IMR-90 (cell line): ENCODE measurements at regions not wholly inside any gene's neighbourhood (a gene's known extent, or its start where the extent isn't known, plus 50 kb on each side); places are given as distances from the start of the nearest gene placed in this dataset.

Source experiments
- ATAC-seq: fragments of 200-7000 bp; cut with Tn5 transposase; 2 replicates; pipeline ENCODE4 v1.9.1; 2020; ENCODE audit warnings: low read depth, mild to moderate bottlenecking, moderate library complexity
- BruUV-seq: library from RNA; stranded (reverse); fragments of 400-500 nt; replicated peaks from 2 replicates; lab custom pipeline; 2021; lab: Mats Ljungman, UMichigan
- CTCF ChIA-PET: fragments of 300-600 bp; formaldehyde crosslinking; extraction: SDS; loops from one replicate; lab custom pipeline; 2021; ENCODE audit warnings: antibody characterized with exemption; lab: Yijun Ruan, JAX
- POLR2A ChIA-PET: fragments of 300-600 bp; sonication (Branson Sonifier 250); formaldehyde crosslinking; loops from one replicate; lab custom pipeline; 2022; ENCODE audit warnings: antibody characterized with exemption; ENCODE audit not compliant: unreplicated experiment; lab: Charles Lee
- DNase-seq: peaks from one replicate; pipeline ENCODE4 v3.0.0; 2013
- H2AFZ ChIP-seq: replicated peaks from 2 replicates; pipeline ENCODE3; 2013; ENCODE audit warnings: low read length, mild to moderate bottlenecking; ENCODE audit not compliant: poor library complexity
- H2AK5ac ChIP-seq: 2 replicates; pipeline ENCODE4 v1.6.1; 2013; ENCODE audit warnings: low read depth, low read length, inconsistent platforms
- H2AK9ac ChIP-seq: replicated peaks from 2 replicates; pipeline ENCODE3; 2013; ENCODE audit warnings: mild to moderate bottlenecking, low read depth, low read length, moderate library complexity; ENCODE audit not compliant: poor library complexity
- H2BK120ac ChIP-seq: 2 replicates; pipeline ENCODE4 v1.6.1; 2013; ENCODE audit warnings: low read depth, low read length, inconsistent platforms
- H2BK15ac ChIP-seq: 3 replicates; pipeline ENCODE4 v1.6.1; 2013; ENCODE audit warnings: low read depth, low read length, inconsistent platforms
- H2BK20ac ChIP-seq: 2 replicates; pipeline ENCODE4 v1.6.1; 2013; ENCODE audit warnings: low read depth, mild to moderate bottlenecking, inconsistent platforms, low read length, moderate library complexity
- H2BK5ac ChIP-seq: 2 replicates; pipeline ENCODE4 v1.6.1; 2013; ENCODE audit warnings: mild to moderate bottlenecking, low read depth, low read length, inconsistent platforms; ENCODE audit not compliant: poor library complexity, severe bottlenecking
- H3K14ac ChIP-seq: replicated peaks from 2 replicates; pipeline ENCODE4 v1.6.1; 2013; ENCODE audit warnings: low read depth, low read length, inconsistent platforms
- H3K18ac ChIP-seq: 2 replicates; pipeline ENCODE4 v1.6.1; 2013; ENCODE audit warnings: low read depth, low read length, control low read depth
- H3K23ac ChIP-seq: 2 replicates; pipeline ENCODE4 v1.6.1; 2013; ENCODE audit warnings: low read depth, low read length, inconsistent platforms
- H3K27ac ChIP-seq: 2 replicates; pipeline ENCODE4 v1.5.1; 2013; ENCODE audit warnings: mild to moderate bottlenecking, control low read depth, low read length; ENCODE audit not compliant: insufficient read depth
- H3K27me3 ChIP-seq: 2 replicates; pipeline ENCODE4 v1.6.1; 2013; ENCODE audit warnings: low read length; ENCODE audit not compliant: control insufficient read depth, insufficient read depth
- H3K36me3 ChIP-seq: 2 replicates; pipeline ENCODE4 v1.6.1; 2013; ENCODE audit warnings: low read length, mixed read lengths; ENCODE audit not compliant: control insufficient read depth, insufficient read depth
- H3K4ac ChIP-seq: 2 replicates; pipeline ENCODE4 v1.6.1; 2013; ENCODE audit warnings: low read depth, low read length, inconsistent platforms
- H3K4me1 ChIP-seq: 2 replicates; pipeline ENCODE4 v1.6.1; 2013; ENCODE audit warnings: low read length, mixed read lengths; ENCODE audit not compliant: control insufficient read depth, insufficient read depth
- H3K4me2 ChIP-seq: 2 replicates; pipeline ENCODE4 v1.6.1; 2013; ENCODE audit warnings: low read depth, mild to moderate bottlenecking, control low read depth, low read length, moderate library complexity
- H3K4me3 ChIP-seq: 2 replicates; pipeline ENCODE4 v1.5.1; 2013; ENCODE audit warnings: low read depth, mild to moderate bottlenecking, control low read depth, low read length, moderate library complexity; ENCODE audit not compliant: insufficient read depth
- H3K56ac ChIP-seq: 2 replicates; pipeline ENCODE4 v1.6.1; 2013; ENCODE audit warnings: low read length, inconsistent platforms; ENCODE audit not compliant: insufficient read depth; ENCODE audit errors: extremely low read depth
- H3K79me1 ChIP-seq, 2 experiments: 2 replicates each; pipeline ENCODE4 v1.6.1; 2013; ENCODE audit warnings: low read length in 2 of 2, inconsistent platforms in 1 of 2, low read depth in 1 of 2
- H3K9ac ChIP-seq: 2 replicates; pipeline ENCODE4 v1.6.1; 2013; ENCODE audit warnings: low read depth, low read length, control low read depth
- H3K9me1 ChIP-seq: 2 replicates; pipeline ENCODE4 v1.6.1; 2013; ENCODE audit warnings: low read length, inconsistent platforms; ENCODE audit not compliant: insufficient read depth
- H3K9me3 ChIP-seq: 2 replicates; pipeline ENCODE4 v1.6.1; 2013; ENCODE audit warnings: low read length; ENCODE audit not compliant: control insufficient read depth, insufficient read depth
- H4K20me1 ChIP-seq: 2 replicates; pipeline ENCODE4 v1.6.1; 2013; ENCODE audit warnings: low read length, inconsistent platforms; ENCODE audit not compliant: insufficient read depth
- H4K5ac ChIP-seq: 2 replicates; pipeline ENCODE4 v1.6.1; 2013; ENCODE audit warnings: mild to moderate bottlenecking, low read depth, low read length, control low read depth
- H4K8ac ChIP-seq, 2 experiments: 2 replicates each; pipeline ENCODE4 v1.6.1; 2013; ENCODE audit warnings: low read depth in 2 of 2, low read length in 2 of 2, control low read depth in 1 of 2, inconsistent platforms in 1 of 2
- H4K91ac ChIP-seq: 2 replicates; pipeline ENCODE4 v1.6.1; 2013; ENCODE audit warnings: low read depth, low read length, inconsistent platforms; ENCODE audit not compliant: insufficient read depth
- BHLHE40 ChIP-seq: fragments of 150-350 bp; IDR thresholded peaks from 2 replicates; pipeline ENCODE4 v1.6.1; 2016; ENCODE audit warnings: mild to moderate bottlenecking, low read depth, low read length
- CEBPB ChIP-seq: IDR thresholded peaks from 2 replicates; pipeline ENCODE4 v1.6.1; 2012; ENCODE audit warnings: low read depth, low read length, improper control_type of control experiment
- CHD1 ChIP-seq: IDR thresholded peaks from 2 replicates; pipeline ENCODE4 v1.6.1; 2012; ENCODE audit warnings: low read depth, low read length, improper control_type of control experiment
- CTCF ChIP-seq: conservative IDR thresholded peaks from 2 replicates; pipeline ENCODE4 v1.5.1; 2012; ENCODE audit warnings: mild to moderate bottlenecking, low read depth, low read length, improper control_type of control experiment
- ELK1 ChIP-seq: fragments of 150-350 bp; IDR thresholded peaks from 2 replicates; pipeline ENCODE4 v1.6.1; 2016; ENCODE audit warnings: low read depth, mild to moderate bottlenecking, low read length, moderate library complexity, borderline replicate concordance
- FOS ChIP-seq: fragments of 150-350 bp; IDR thresholded peaks from 2 replicates; pipeline ENCODE4 v1.6.1; 2016; ENCODE audit warnings: low read depth, low read length
- MAFK ChIP-seq: IDR thresholded peaks from 2 replicates; pipeline ENCODE4 v1.6.1; 2012; ENCODE audit warnings: low read depth, low read length, improper control_type of control experiment
- MAZ ChIP-seq: IDR thresholded peaks from 2 replicates; pipeline ENCODE4 v1.6.1; 2012; ENCODE audit warnings: low read depth, mild to moderate bottlenecking, low read length, improper control_type of control experiment, moderate library complexity, borderline replicate concordance
- MXI1 ChIP-seq: IDR thresholded peaks from 2 replicates; pipeline ENCODE4 v1.6.1; 2012; ENCODE audit warnings: low read depth, mild to moderate bottlenecking, low read length, moderate library complexity, borderline replicate concordance
- NFE2L2 ChIP-seq: fragments of 150-350 bp; IDR thresholded peaks from 2 replicates; pipeline ENCODE4 v1.6.1; 2016; ENCODE audit warnings: low read depth, mild to moderate bottlenecking, low read length
- POLR2A ChIP-seq: IDR thresholded peaks from 2 replicates; pipeline ENCODE4 v1.6.1; 2012; ENCODE audit warnings: mild to moderate bottlenecking, low read depth, low read length
- RAD21 ChIP-seq: IDR thresholded peaks from 2 replicates; pipeline ENCODE4 v1.6.1; 2012; ENCODE audit warnings: low read length, improper control_type of control experiment
- RCOR1 ChIP-seq: IDR thresholded peaks from 2 replicates; pipeline ENCODE4 v1.6.1; 2012; ENCODE audit warnings: mild to moderate bottlenecking, low read length, improper control_type of control experiment; ENCODE audit not compliant: insufficient replicate concordance
- RFX5 ChIP-seq: IDR thresholded peaks from 2 replicates; pipeline ENCODE4 v1.8.0; 2012; ENCODE audit warnings: low read depth, mild to moderate bottlenecking, low read length, moderate library complexity
- SMC3 ChIP-seq: fragments of 150-350 bp; IDR thresholded peaks from 2 replicates; pipeline ENCODE4 v1.6.1; 2016; ENCODE audit warnings: low read depth, mild to moderate bottlenecking, antibody characterized with exemption, low read length, moderate library complexity
- USF2 ChIP-seq: fragments of 150-350 bp; IDR thresholded peaks from 2 replicates; pipeline ENCODE4 v1.6.1; 2017; ENCODE audit warnings: mild to moderate bottlenecking, antibody characterized with exemption, low read length, low read depth
- WGBS, 2 experiments: methylation state at CpG; one replicate each; pipeline versions ENCODE4 v1.1.5 to v1.1.7; 2013; ENCODE audit warnings: missing lambda C conversion rate in 2 of 2; ENCODE audit not compliant: insufficient read length in 1 of 2; ENCODE audit errors: extremely low coverage in 2 of 2; 5-methylcytosine and 5-hydroxymethylcytosine counted together
- dilution Hi-C: fragments of 300-500 bp; cut with HindIII; formaldehyde crosslinking; loops from one replicate; pipeline ENCODE4 v1.14.3; 2018; ENCODE audit warnings: low sequenced_read_pairs; ENCODE audit not compliant: unreplicated experiment
- in situ Hi-C: fragments of 300-500 bp; cut with MboI; formaldehyde crosslinking; loops from 3 replicates; pipeline ENCODE4 v1.14.3; 2019; ENCODE audit warnings: low sequenced_read_pairs, inconsistent platforms, mixed read lengths
- intact Hi-C: fragments of 100-400 bp; cut with micrococcal nuclease; formaldehyde crosslinking; loops from 2 replicates; pipeline ENCODE4 v1.10.0; 2022

DNA sequence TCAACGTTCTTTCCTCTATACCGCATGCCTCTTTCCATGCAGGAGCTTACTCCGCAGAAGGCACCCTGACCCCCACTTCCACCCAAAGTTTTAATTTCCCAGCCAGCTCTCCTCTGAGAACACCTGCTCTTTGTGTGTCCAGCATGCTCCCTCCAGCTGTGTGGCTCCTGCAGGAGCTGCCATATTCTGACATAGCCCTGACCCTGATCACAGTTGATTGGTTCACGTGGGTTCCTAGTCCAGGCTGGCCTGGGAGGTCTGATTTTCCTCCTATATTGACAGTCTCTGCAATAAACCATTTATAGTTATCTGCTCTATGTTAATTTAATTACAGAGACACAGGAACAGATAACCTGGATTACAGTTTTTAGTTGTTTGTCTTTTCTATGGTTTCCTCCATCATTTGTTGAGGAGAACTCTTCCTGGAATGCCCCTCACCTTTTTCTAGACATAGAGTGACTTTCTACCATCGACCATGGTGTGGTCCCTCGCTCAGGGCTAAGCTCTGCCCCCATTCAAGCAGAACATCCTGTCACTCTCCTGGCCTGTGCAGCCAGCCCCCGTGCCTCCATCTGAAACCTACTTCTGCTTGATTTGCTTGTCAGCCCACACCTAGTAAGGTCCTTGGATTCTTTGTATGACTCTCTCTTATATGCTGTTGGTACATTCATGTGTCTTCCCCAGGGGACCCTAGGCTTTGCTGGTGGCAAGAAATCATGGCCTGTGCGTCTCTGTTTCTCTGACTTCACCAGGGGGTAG lies 231.5 kb downstream of the LPIN1 start:
- Histone ChIP-seq H3K56ac (no peak overlapping the region), H3K23ac (no peak overlapping the region), H4K8ac (no peak overlapping the region), H3K79me1 (no peaks in the 10 kb centered on the region), H3K36me3 (no peaks in the 10 kb centered on the region), H2AK9ac (no peak overlapping the region), H4K91ac (no peak overlapping the region), H4K20me1 (no peaks in the 10 kb centered on the region), H3K18ac (no peak overlapping the region), H3K9ac (no peak overlapping the region), H2BK120ac (no peak overlapping the region), H2BK15ac (no peak overlapping the region), H3K4me2 (no peak overlapping the region), H3K27ac (no peak overlapping the region), H3K9me3 (peaks cover 14% of the 10 kb centered on the region), H2AFZ (no peak overlapping the region), H2AK5ac (no peak overlapping the region), H3K4me3 (no peak overlapping the region), H4K5ac (no peak overlapping the region), H3K14ac (no peak overlapping the region), H3K4me1 (no peaks in the 10 kb centered on the region), H3K27me3 (peaks cover 1% of the 10 kb centered on the region; the same call in 1 of the 2 replicates), H3K4ac (no peak overlapping the region), H3K9me1 (no peaks in the 10 kb centered on the region), H2BK20ac (no peak overlapping the region), H2BK5ac (no peak overlapping the region)
- no peak for ATAC-seq
- dilution Hi-C loops (no loop called here), intact Hi-C loops (no loop called here), in situ Hi-C loops (no loop called here)
- no peak for TF ChIP-seq RAD21
- TF ChIP-seq NFE2L2: no peak
- no peak for TF ChIP-seq RFX5
- no peak for TF ChIP-seq CEBPB
- no peak for TF ChIP-seq MAZ
- no peak for TF ChIP-seq USF2
- TF ChIP-seq MAFK: no peak
- TF ChIP-seq FOS: no peak
- TF ChIP-seq BHLHE40: no peak
- no peak for TF ChIP-seq ELK1
- no peak for TF ChIP-seq CTCF
- no peak for TF ChIP-seq POLR2A
- no peak for TF ChIP-seq RCOR1
- TF ChIP-seq MXI1: no peak
- no peak for TF ChIP-seq CHD1
- no peak for TF ChIP-seq SMC3
- no peak for DNase-seq
- 100% methylated on average over 1 of the region's 8 CpGs; no CpG with 5 or more reads in 1 of the 2 experiments for WGBS, 2 experiments
- CTCF ChIA-PET: no interaction called here
- POLR2A ChIA-PET: no interaction called here
- BruUV-seq: no TSS peak
